Right atrium auricular region (tissue), 2 donors: ENCODE measurements at regions not wholly inside any gene's neighbourhood (a gene's known extent, or its start where the extent isn't known, plus 50 kb on each side); places are given as distances from the start of the nearest gene placed in this dataset.

Source experiments
- DNase-seq: peaks from one replicate; pipeline ENCODE4 v3.0.0-alpha.2; 2019; ENCODE audit warnings: low spot score
- H3K27ac ChIP-seq, 2 donors: fragments of 200-600 bp; sonication (generic); 1 replicate in 1 of 2; 2 replicates in 1 of 2; pipeline ENCODE4 v1.5.1; 2016 to 2019
- H3K27me3 ChIP-seq, 2 donors: fragments of 200-600 bp; sonication (generic); one replicate each; pipeline versions ENCODE4 v1.5.1 to v1.6.0; 2017 to 2019
- H3K36me3 ChIP-seq: fragments of 200-600 bp; sonication (generic); one replicate; pipeline ENCODE4 v1.5.1; 2016
- H3K4me1 ChIP-seq, 2 donors: fragments of 200-600 bp; sonication (generic); one replicate each; pipeline versions ENCODE4 v1.5.1 to v1.6.0; 2017 to 2019
- H3K4me3 ChIP-seq, 2 donors: fragments of 200-600 bp; sonication (generic); 1 replicate in 1 of 2; 2 replicates in 1 of 2; pipeline ENCODE4 v1.5.1; 2017 to 2019; ENCODE audit warnings: mild to moderate bottlenecking in 1 of 2, moderate library complexity in 1 of 2
- H3K9me3 ChIP-seq, 2 donors: fragments of 200-600 bp; sonication (generic); one replicate each; pipeline ENCODE4 v1.5.1; 2019
- TF ChIP-seq, protein P1 (sequence below), 2 donors: fragments of 200-600 bp; sonication (generic); IDR thresholded peaks; one replicate each; pipeline ENCODE4 v1.5.1; 2019; ENCODE audit warnings: antibody characterized with exemption in 2 of 2

- TF ChIP-seq, protein P1, sequence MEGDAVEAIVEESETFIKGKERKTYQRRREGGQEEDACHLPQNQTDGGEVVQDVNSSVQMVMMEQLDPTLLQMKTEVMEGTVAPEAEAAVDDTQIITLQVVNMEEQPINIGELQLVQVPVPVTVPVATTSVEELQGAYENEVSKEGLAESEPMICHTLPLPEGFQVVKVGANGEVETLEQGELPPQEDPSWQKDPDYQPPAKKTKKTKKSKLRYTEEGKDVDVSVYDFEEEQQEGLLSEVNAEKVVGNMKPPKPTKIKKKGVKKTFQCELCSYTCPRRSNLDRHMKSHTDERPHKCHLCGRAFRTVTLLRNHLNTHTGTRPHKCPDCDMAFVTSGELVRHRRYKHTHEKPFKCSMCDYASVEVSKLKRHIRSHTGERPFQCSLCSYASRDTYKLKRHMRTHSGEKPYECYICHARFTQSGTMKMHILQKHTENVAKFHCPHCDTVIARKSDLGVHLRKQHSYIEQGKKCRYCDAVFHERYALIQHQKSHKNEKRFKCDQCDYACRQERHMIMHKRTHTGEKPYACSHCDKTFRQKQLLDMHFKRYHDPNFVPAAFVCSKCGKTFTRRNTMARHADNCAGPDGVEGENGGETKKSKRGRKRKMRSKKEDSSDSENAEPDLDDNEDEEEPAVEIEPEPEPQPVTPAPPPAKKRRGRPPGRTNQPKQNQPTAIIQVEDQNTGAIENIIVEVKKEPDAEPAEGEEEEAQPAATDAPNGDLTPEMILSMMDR (IDR thresholded peaks at IDR 0.05) = no peak
- Histone ChIP-seq H3K27ac (peak overlapping the region in 1 of 2 donors; percentile 54), H3K27me3 (no peaks in the 10 kb centered on the region), H3K4me3 (no peak overlapping the region), H3K4me1 (peaks cover 0 to 40% of the 10 kb centered on the region in 2 donors), H3K36me3 (no peaks in the 10 kb centered on the region), H3K9me3 (no peaks in the 10 kb centered on the region)
- DNase-seq = no peak
These were observed 262.8 kb downstream of the FOXO1 start for GRCh38 chr13:40403509-40404241.

GRCh38 chr13:40404407-40404806 is 262.0 kb downstream of the FOXO1 start:
- Histone ChIP-seq H3K9me3 (no peaks in the 10 kb centered on the region), H3K27ac (no peak overlapping the region), H3K27me3 (no peaks in the 10 kb centered on the region), H3K4me3 (no peak overlapping the region), H3K4me1 (peaks cover 0 to 40% of the 10 kb centered on the region in 2 donors), H3K36me3 (no peaks in the 10 kb centered on the region)
- no peak for DNase-seq
- TF ChIP-seq, protein P1 (IDR thresholded peaks at IDR 0.05) = no peak

- DNase-seq = no peak
- no peaks in the 10 kb centered on the region for H3K9me3 ChIP-seq
- H3K4me3 ChIP-seq = no peak overlapping the region
- H3K4me1 ChIP-seq = peaks cover 0 to 40% of the 10 kb centered on the region in 2 donors
- no peaks in the 10 kb centered on the region for H3K36me3 ChIP-seq
- no peaks in the 10 kb centered on the region for H3K27me3 ChIP-seq
- H3K27ac ChIP-seq = no peak overlapping the region
- TF ChIP-seq, protein P1 (IDR thresholded peaks at IDR 0.05) = no peak
These were observed 261.3 kb downstream of the FOXO1 start for GRCh38 chr13:40404967-40405716.

GRCh38 chr13:40406405-40407120 is 259.9 kb downstream of the FOXO1 start:
- Histone ChIP-seq H3K9me3 (no peaks in the 10 kb centered on the region), H3K4me3 (no peak overlapping the region), H3K36me3 (no peaks in the 10 kb centered on the region), H3K27me3 (no peaks in the 10 kb centered on the region), H3K4me1 (peaks cover 0 to 38% of the 10 kb centered on the region in 2 donors), H3K27ac (peak overlapping the region in 1 of 2 donors; percentile 53)
- TF ChIP-seq, protein P1 (IDR thresholded peaks at IDR 0.05) = no peak
- no peak for DNase-seq

DNA sequence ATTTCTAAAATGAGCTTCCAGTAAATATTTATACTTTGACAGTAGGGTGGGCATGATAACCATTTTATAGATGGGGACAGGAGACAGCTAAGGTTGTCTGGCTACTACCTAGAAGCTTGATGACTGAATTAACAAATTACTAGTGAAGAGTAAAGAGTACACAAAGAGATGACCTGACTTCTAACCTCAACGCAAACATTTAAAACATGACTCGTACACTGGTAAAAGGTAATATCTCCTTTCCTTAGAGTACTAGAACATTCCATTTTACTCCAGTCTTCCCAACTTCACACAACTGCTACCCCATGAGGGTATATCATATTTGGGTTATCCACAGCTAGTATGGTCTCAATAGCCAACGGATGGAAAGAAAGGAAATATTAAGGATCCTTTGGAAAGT is 258.9 kb downstream of the FOXO1 start:
- Histone ChIP-seq H3K27ac (no peak overlapping the region), H3K4me3 (no peak overlapping the region), H3K4me1 (peaks cover 0 to 28% of the 10 kb centered on the region in 2 donors), H3K36me3 (no peaks in the 10 kb centered on the region), H3K9me3 (no peaks in the 10 kb centered on the region), H3K27me3 (no peaks in the 10 kb centered on the region)
- TF ChIP-seq, protein P1 (IDR thresholded peaks at IDR 0.05) = no peak
- DNase-seq = no peak
